Trophoblast cell (in vitro differentiated cells and primary cell): ENCODE measurements at regions not wholly inside any gene's neighbourhood (a gene's known extent, or its start where the extent isn't known, plus 50 kb on each side); places are given as distances from the start of the nearest gene placed in this dataset.

Experiments
- DNase-seq, 2 donors: peaks; one replicate each; pipeline ENCODE4 v3.0.0-alpha.2; 2016
- H2AFZ ChIP-seq: 2 replicates; pipeline ENCODE4 v1.6.1; 2013; ENCODE audit warnings: low read length, moderate library complexity, mild to moderate bottlenecking; ENCODE audit not compliant: insufficient read depth, poor library complexity
- H2AK5ac ChIP-seq: 2 replicates; pipeline ENCODE4 v1.6.1; 2013; ENCODE audit warnings: mild to moderate bottlenecking, low read length
- H2BK120ac ChIP-seq: 2 replicates; pipeline ENCODE4 v1.6.1; 2013; ENCODE audit warnings: low read length, mild to moderate bottlenecking, moderate library complexity; ENCODE audit not compliant: insufficient read depth, poor library complexity
- H2BK12ac ChIP-seq: 2 replicates; pipeline ENCODE4 v1.6.1; 2013; ENCODE audit warnings: mild to moderate bottlenecking, low read length, moderate library complexity
- H2BK5ac ChIP-seq: 2 replicates; pipeline ENCODE4 v1.6.1; 2013; ENCODE audit warnings: low read length, low read depth, moderate library complexity, mild to moderate bottlenecking; ENCODE audit not compliant: poor library complexity
- H3K14ac ChIP-seq: 2 replicates; pipeline ENCODE4 v1.6.1; 2013; ENCODE audit warnings: mild to moderate bottlenecking, low read length
- H3K18ac ChIP-seq: 2 replicates; pipeline ENCODE4 v1.6.1; 2013; ENCODE audit warnings: mild to moderate bottlenecking, low read length
- H3K23ac ChIP-seq: 2 replicates; pipeline ENCODE4 v1.6.1; 2013; ENCODE audit warnings: low read length
- H3K27ac ChIP-seq: 2 replicates; pipeline ENCODE4 v1.5.1; 2013; ENCODE audit warnings: low read depth, mild to moderate bottlenecking, inconsistent platforms, low read length, moderate library complexity
- H3K27me3 ChIP-seq: 2 replicates; pipeline ENCODE4 v1.6.1; 2013; ENCODE audit warnings: inconsistent platforms, mild to moderate bottlenecking, low read length, moderate library complexity; ENCODE audit not compliant: insufficient read depth
- H3K36me3 ChIP-seq, 2 experiments: 1 replicate in 1 of 2; 2 replicates in 1 of 2; pipeline ENCODE4 v1.6.1; 2013; ENCODE audit warnings: low read length in 2 of 2, mild to moderate bottlenecking in 2 of 2, moderate library complexity in 1 of 2; ENCODE audit not compliant: insufficient read depth in 2 of 2, control insufficient read depth in 1 of 2
- H3K4ac ChIP-seq: 2 replicates; pipeline ENCODE4 v1.6.1; 2013; ENCODE audit warnings: low read depth, mild to moderate bottlenecking, low read length, moderate library complexity
- H3K4me1 ChIP-seq, 2 experiments: 1 replicate in 1 of 2; 2 replicates in 1 of 2; pipeline ENCODE4 v1.6.1; 2013; ENCODE audit warnings: low read length in 2 of 2, mild to moderate bottlenecking in 2 of 2, moderate library complexity in 1 of 2; ENCODE audit not compliant: insufficient read depth in 2 of 2, control insufficient read depth in 1 of 2
- H3K4me2 ChIP-seq: 2 replicates; pipeline ENCODE4 v1.6.1; 2013; ENCODE audit warnings: inconsistent platforms, mild to moderate bottlenecking, low read length, moderate library complexity
- H3K4me3 ChIP-seq: 2 replicates; pipeline ENCODE4 v1.5.1; 2013; ENCODE audit warnings: mild to moderate bottlenecking, low read depth, low read length, inconsistent platforms
- H3K79me1 ChIP-seq: one replicate; pipeline ENCODE4 v1.6.1; 2013; ENCODE audit warnings: low read length
- H3K79me2 ChIP-seq: 2 replicates; pipeline ENCODE4 v1.6.1; 2013; ENCODE audit warnings: low read length, mild to moderate bottlenecking; ENCODE audit not compliant: control insufficient read depth, insufficient read depth, poor library complexity
- H3K9ac ChIP-seq: 2 replicates; pipeline ENCODE4 v1.6.1; 2013; ENCODE audit warnings: mild to moderate bottlenecking, low read length
- H3K9me3 ChIP-seq: 2 replicates; pipeline ENCODE4 v1.6.1; 2013; ENCODE audit warnings: low read depth, mild to moderate bottlenecking, control low read depth, inconsistent platforms, low read length; ENCODE audit not compliant: insufficient read depth
- H4K12ac ChIP-seq: 2 replicates; pipeline ENCODE4 v1.6.1; 2013; ENCODE audit warnings: low read depth, mild to moderate bottlenecking, low read length, moderate library complexity
- H4K8ac ChIP-seq: 2 replicates; pipeline ENCODE4 v1.6.1; 2013; ENCODE audit warnings: low read depth, mild to moderate bottlenecking, low read length, moderate library complexity
- H4K91ac ChIP-seq: one replicate; pipeline ENCODE4 v1.6.1; 2013; ENCODE audit warnings: low read depth, mild to moderate bottlenecking, low read length, moderate library complexity
- WGBS: extraction: QIAGEN DNeasy Blood & Tissue Kit; methylation state at CpG from one replicate; pipeline ENCODE4 v1.1.7; 2013; ENCODE audit warnings: missing lambda C conversion rate; ENCODE audit not compliant: insufficient read length, insufficient coverage; ENCODE audit errors: extremely low coverage; 5-methylcytosine and 5-hydroxymethylcytosine counted together

DNA sequence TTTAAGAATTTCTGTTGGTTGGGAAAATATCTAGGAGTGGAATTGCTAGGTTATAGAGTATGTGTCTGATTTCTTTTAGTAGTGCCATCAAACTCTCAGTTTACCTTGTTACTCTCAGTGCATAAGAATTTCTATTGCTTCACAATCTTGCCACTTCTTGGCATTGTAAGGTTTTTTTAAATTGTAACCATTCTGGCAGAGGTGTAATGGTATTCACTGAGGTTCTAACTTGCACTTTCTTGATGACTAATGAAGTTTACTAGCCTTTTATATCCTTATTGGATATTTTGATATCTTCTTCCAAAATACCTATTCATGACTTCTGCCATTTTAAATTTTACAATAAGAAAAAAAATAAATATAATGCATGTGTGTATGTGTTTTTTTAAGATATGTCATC lies 478.0 kb downstream of the NAV3 start:
- H4K91ac ChIP-seq, result no peak overlapping the region
- H3K23ac ChIP-seq, result no peak overlapping the region
- H3K4ac ChIP-seq, result no peak overlapping the region
- DNase-seq, result no peak
- H2BK12ac ChIP-seq, result no peak overlapping the region
- H3K14ac ChIP-seq, result no peak overlapping the region
- H3K9ac ChIP-seq, result no peak overlapping the region
- no peak overlapping the region for H2AFZ ChIP-seq
- no peaks in the 10 kb centered on the region for H3K79me1 ChIP-seq
- no peaks in the 10 kb centered on the region for H3K27me3 ChIP-seq
- no peak overlapping the region for H4K8ac ChIP-seq
- H3K9me3 ChIP-seq, result no peaks in the 10 kb centered on the region
- H2BK5ac ChIP-seq, result no peak overlapping the region
- no peak overlapping the region for H3K27ac ChIP-seq
- H3K79me2 ChIP-seq, result no peaks in the 10 kb centered on the region
- H2BK120ac ChIP-seq, result no peak overlapping the region
- no peak overlapping the region for H3K18ac ChIP-seq
- H3K4me2 ChIP-seq, result no peak overlapping the region
- no peak overlapping the region for H3K4me3 ChIP-seq
- no peak overlapping the region for H4K12ac ChIP-seq
- H3K36me3 ChIP-seq, result no peaks in the 10 kb centered on the region
- H3K4me1 ChIP-seq, result no peaks in the 10 kb centered on the region
- H2AK5ac ChIP-seq, result no peak overlapping the region

DNA sequence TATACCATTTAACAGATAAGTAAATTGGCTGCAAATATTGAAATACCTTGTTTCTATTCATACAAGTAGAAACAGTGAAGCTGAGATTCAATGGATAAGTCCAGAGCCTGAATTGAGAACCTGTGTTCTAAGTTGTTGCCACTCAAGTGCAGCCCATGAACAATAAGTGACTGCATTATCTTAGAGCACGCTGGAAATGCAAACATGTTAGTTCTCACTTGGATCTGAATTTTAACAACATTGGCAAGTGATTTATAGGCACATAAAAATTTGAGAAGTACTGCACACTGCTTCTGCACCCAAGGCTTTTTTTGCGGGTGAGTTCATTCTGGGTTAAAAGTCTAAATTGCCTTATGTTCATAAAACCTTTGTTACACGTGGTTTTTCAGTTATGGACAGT lies 484.3 kb downstream of the NAV3 start:
- H3K4me1 ChIP-seq, result no peaks in the 10 kb centered on the region
- no peak overlapping the region for H3K18ac ChIP-seq
- H3K9ac ChIP-seq, result no peak overlapping the region
- no peak overlapping the region for H2AK5ac ChIP-seq
- no peaks in the 10 kb centered on the region for H3K27me3 ChIP-seq
- WGBS, result no CpG with 5 or more reads among the region's 3 CpGs
- H3K14ac ChIP-seq, result no peak overlapping the region
- H2AFZ ChIP-seq, result no peak overlapping the region
- no peak overlapping the region for H3K4me2 ChIP-seq
- no peak overlapping the region for H3K23ac ChIP-seq
- DNase-seq, result no peak
- H2BK5ac ChIP-seq, result no peak overlapping the region
- no peak overlapping the region for H3K27ac ChIP-seq
- H4K12ac ChIP-seq, result no peak overlapping the region
- H4K8ac ChIP-seq, result no peak overlapping the region
- no peak overlapping the region for H3K4me3 ChIP-seq
- H2BK12ac ChIP-seq, result no peak overlapping the region
- no peaks in the 10 kb centered on the region for H3K79me2 ChIP-seq
- no peaks in the 10 kb centered on the region for H3K36me3 ChIP-seq
- no peak overlapping the region for H2BK120ac ChIP-seq
- no peak overlapping the region for H3K4ac ChIP-seq
- H3K79me1 ChIP-seq, result no peaks in the 10 kb centered on the region
- no peaks in the 10 kb centered on the region for H3K9me3 ChIP-seq
- H4K91ac ChIP-seq, result no peak overlapping the region

DNA sequence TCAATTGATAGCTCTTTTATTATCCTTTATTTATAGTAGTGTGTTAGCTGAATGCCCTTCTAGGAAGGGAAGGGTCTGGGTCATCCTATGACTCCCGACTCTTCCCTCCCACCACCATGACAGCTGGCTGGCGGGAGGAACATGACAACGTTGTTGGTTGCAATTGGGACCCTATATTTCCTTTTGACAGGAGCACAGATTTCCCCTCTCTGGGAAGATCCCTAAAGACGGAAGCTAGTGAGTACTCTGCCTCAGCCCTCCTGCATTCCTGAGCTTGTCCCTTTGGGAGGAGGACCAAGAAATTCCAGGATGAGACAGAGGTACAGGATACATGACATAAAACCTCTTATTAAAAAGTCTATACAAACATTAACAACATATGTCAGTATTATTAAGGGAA lies 485.4 kb downstream of the NAV3 start:
- H3K18ac ChIP-seq, result no peak overlapping the region
- no peak overlapping the region for H2AFZ ChIP-seq
- H3K4me2 ChIP-seq, result no peak overlapping the region
- H2BK5ac ChIP-seq, result no peak overlapping the region
- no peaks in the 10 kb centered on the region for H3K36me3 ChIP-seq
- H3K23ac ChIP-seq, result no peak overlapping the region
- no peak overlapping the region for H4K8ac ChIP-seq
- no peak for DNase-seq
- H3K9ac ChIP-seq, result no peak overlapping the region
- no peak overlapping the region for H2BK12ac ChIP-seq
- WGBS, result no CpG with 5 or more reads among the region's 4 CpGs
- H3K4me1 ChIP-seq, result no peaks in the 10 kb centered on the region
- H3K14ac ChIP-seq, result no peak overlapping the region
- no peak overlapping the region for H3K27ac ChIP-seq
- no peaks in the 10 kb centered on the region for H3K27me3 ChIP-seq
- H3K79me1 ChIP-seq, result no peaks in the 10 kb centered on the region
- no peak overlapping the region for H2AK5ac ChIP-seq
- no peak overlapping the region for H3K4me3 ChIP-seq
- H2BK120ac ChIP-seq, result no peak overlapping the region
- H4K12ac ChIP-seq, result peak overlapping the region; percentile 84
- no peak overlapping the region for H4K91ac ChIP-seq
- no peaks in the 10 kb centered on the region for H3K9me3 ChIP-seq
- no peak overlapping the region for H3K4ac ChIP-seq
- H3K79me2 ChIP-seq, result no peaks in the 10 kb centered on the region

DNA sequence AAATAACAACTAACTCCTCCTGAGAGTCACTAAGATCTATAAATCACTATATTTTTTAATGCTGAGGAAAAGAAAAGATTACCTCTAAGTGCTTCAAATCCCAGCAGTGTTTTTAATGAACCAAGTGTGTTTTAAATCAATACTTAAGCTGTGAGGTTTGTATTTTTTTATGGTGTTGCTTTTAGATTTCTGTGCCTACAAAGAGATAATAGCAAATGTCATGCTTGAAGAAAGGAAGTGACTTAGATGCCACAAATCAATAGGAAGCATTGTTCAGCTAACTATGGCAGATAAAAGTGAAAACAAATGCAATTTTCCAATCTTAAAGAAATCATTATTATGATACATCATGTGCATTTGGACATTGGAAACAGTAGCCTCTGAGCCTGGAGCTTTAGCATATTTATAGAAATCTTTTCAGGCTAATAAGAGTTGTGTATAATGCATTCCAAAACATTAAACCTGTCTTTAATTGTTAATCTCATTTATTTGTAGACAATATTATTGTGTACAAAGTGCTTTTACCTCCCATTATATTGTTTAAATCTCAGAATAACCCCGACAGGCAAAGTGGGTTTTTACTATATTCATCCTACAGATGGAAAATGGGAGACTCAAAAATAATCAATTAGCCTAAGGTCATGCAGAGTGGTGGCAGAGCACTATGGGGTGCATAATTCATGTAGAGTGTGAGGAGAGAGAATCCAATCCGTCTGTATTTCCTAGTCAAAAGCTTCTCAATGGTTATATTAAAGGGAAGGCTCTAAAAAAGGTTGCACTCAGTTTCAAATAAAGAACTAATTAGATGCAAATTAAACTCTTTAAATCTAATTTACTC lies 486.2 kb downstream of the NAV3 start:
- no CpG with 5 or more reads among the region's 2 CpGs for WGBS

More for the DNA sequence above, 486.2 kb downstream of the NAV3 start:
- Histone ChIP-seq H2BK5ac (no peak overlapping the region), H3K79me2 (no peaks in the 10 kb centered on the region), H3K23ac (no peak overlapping the region), H4K12ac (no peak overlapping the region), H3K4me2 (no peak overlapping the region), H3K4me1 (no peaks in the 10 kb centered on the region), H2AK5ac (no peak overlapping the region), H3K18ac (no peak overlapping the region), H3K9me3 (no peaks in the 10 kb centered on the region), H2BK120ac (no peak overlapping the region), H3K27me3 (no peaks in the 10 kb centered on the region), H3K14ac (no peak overlapping the region), H4K8ac (no peak overlapping the region), H2BK12ac (no peak overlapping the region), H3K27ac (no peak overlapping the region), H3K79me1 (no peaks in the 10 kb centered on the region), H2AFZ (no peak overlapping the region), H4K91ac (no peak overlapping the region), H3K4me3 (no peak overlapping the region), H3K4ac (no peak overlapping the region), H3K9ac (no peak overlapping the region), H3K36me3 (no peaks in the 10 kb centered on the region)
- DNase-seq, result no peak
